ENCODE measurements at regions not wholly inside any gene's neighbourhood (a gene's known extent, or its start where the extent isn't known, plus 50 kb on each side); places are given as distances from the start of the nearest gene placed in this dataset.
A peak's percentile ranks its signal among the peaks of the same experiment; 100 is the strongest.

- Histone ChIP-seq H3F3A (ENCODE audit: low read depth) (peaks cover 15% of the 10 kb centered on the region), H3K4me3 (no peak overlapping the region), H3K36me3 (no peaks in the 10 kb centered on the region), H3K9ac (no peak overlapping the region), H3K27ac (no peak overlapping the region), H3K79me2 (ENCODE audit: low read depth) (no peaks in the 10 kb centered on the region), H3K27me3 (no peaks in the 10 kb centered on the region), H3K9me3 (ENCODE audit: low read depth) (no peaks in the 10 kb centered on the region), H3K4me1 (peaks cover 28% of the 10 kb centered on the region), H3K4me2 (no peak overlapping the region), H4K20me1 (ENCODE audit: low read depth) (no peaks in the 10 kb centered on the region), H2AFZ (replicated peaks) (no peak overlapping the region)
- peak; percentile 25 for DNase-seq (ENCODE audit: low spot score)
- TF ChIP-seq EZH2phosphoT487 (IDR thresholded peaks at IDR 0.05) = no peak
- TF ChIP-seq CTCF (IDR thresholded peaks at IDR 0.05) = no peak
- TF ChIP-seq EZH2 (IDR thresholded peaks at IDR 0.05) = no peak
- peaks cover 11% of the 10 kb centered on the region for H3K27me3 Mint-ChIP-seq (ENCODE audit: insufficient read depth, low read depth)
- peaks cover 35% of the 10 kb centered on the region for H3K4me1 Mint-ChIP-seq
- peak overlapping the region; percentile 46 for H3K27ac Mint-ChIP-seq
- no peaks in the 10 kb centered on the region for H3K9me3 Mint-ChIP-seq
- no peaks in the 10 kb centered on the region for H3K36me3 Mint-ChIP-seq
- H3K4me3 Mint-ChIP-seq = no peak overlapping the region
These were observed 422.3 kb downstream of the FUT8 start for GRCh38 chr14:65834812-65835211.

GRCh38 chr14:65835501-65835900, 423.0 kb downstream of the FUT8 start:
- Mint-ChIP-seq H3K9me3 (no peaks in the 10 kb centered on the region), H3K4me1 (peaks cover 38% of the 10 kb centered on the region), H3K36me3 (no peaks in the 10 kb centered on the region), H3K27ac (no peak overlapping the region), H3K27me3 (ENCODE audit: insufficient read depth, low read depth) (peaks cover 11% of the 10 kb centered on the region), H3K4me3 (no peak overlapping the region)
- H3K9me3 ChIP-seq (ENCODE audit: low read depth) = no peaks in the 10 kb centered on the region
- H2AFZ ChIP-seq (replicated peaks) = no peak overlapping the region
- H3K4me3 ChIP-seq = no peak overlapping the region
- H4K20me1 ChIP-seq (ENCODE audit: low read depth) = no peaks in the 10 kb centered on the region
- no peak for DNase-seq (ENCODE audit: low spot score)
- no peaks in the 10 kb centered on the region for H3K36me3 ChIP-seq
- no peaks in the 10 kb centered on the region for H3K79me2 ChIP-seq (ENCODE audit: low read depth)
- no peak overlapping the region for H3K9ac ChIP-seq
- H3F3A ChIP-seq (ENCODE audit: low read depth) = peaks cover 15% of the 10 kb centered on the region
- peaks cover 33% of the 10 kb centered on the region for H3K4me1 ChIP-seq
- no peak overlapping the region for H3K27ac ChIP-seq
- no peak overlapping the region for H3K4me2 ChIP-seq
- TF ChIP-seq EZH2phosphoT487 (IDR thresholded peaks at IDR 0.05) (no peak), CTCF (IDR thresholded peaks at IDR 0.05) (no peak), EZH2 (IDR thresholded peaks at IDR 0.05) (no peak)
- no peaks in the 10 kb centered on the region for H3K27me3 ChIP-seq

DNA sequence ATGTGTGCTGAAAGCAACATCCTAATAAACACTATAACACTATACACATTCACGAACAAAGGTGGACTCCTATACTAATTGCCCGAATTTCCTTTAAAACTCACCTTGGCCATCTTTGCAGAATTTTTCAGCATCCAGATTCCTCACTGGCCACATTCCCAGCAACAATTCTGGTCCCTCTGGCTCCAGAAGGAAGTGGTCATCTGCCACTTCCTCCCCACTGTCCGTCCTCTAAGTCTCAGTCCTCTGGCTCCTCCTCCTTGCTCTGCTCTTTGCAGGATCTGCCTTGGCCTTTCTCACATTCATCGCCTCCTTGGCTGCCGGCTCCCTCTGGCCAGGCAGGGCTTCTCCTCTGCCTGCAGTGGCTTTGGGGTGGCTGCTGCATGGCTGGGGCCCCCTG, 426.0 kb downstream of the FUT8 start:
- Mint-ChIP-seq H3K4me3 (no peak overlapping the region), H3K27ac (no peak overlapping the region), H3K36me3 (no peaks in the 10 kb centered on the region), H3K4me1 (peaks cover 52% of the 10 kb centered on the region), H3K9me3 (no peaks in the 10 kb centered on the region), H3K27me3 (ENCODE audit: insufficient read depth, low read depth) (peaks cover 15% of the 10 kb centered on the region)
- Histone ChIP-seq H3K4me3 (no peak overlapping the region), H4K20me1 (ENCODE audit: low read depth) (no peaks in the 10 kb centered on the region), H3K4me1 (peaks cover 49% of the 10 kb centered on the region), H3K36me3 (no peaks in the 10 kb centered on the region), H3K27me3 (no peaks in the 10 kb centered on the region), H3K4me2 (no peak overlapping the region), H2AFZ (replicated peaks) (no peak overlapping the region), H3K79me2 (ENCODE audit: low read depth) (no peaks in the 10 kb centered on the region), H3F3A (ENCODE audit: low read depth) (peaks cover 11% of the 10 kb centered on the region), H3K27ac (no peak overlapping the region), H3K9me3 (ENCODE audit: low read depth) (no peaks in the 10 kb centered on the region), H3K9ac (no peak overlapping the region)
- TF ChIP-seq EZH2phosphoT487 (IDR thresholded peaks at IDR 0.05) (no peak), CTCF (IDR thresholded peaks at IDR 0.05) (no peak), EZH2 (IDR thresholded peaks at IDR 0.05) (no peak)
- DNase-seq (ENCODE audit: low spot score) = no peak

Data from neural progenitor cell (in vitro differentiated cells).